Right lobe of liver (tissue), 6 donors: ENCODE measurements at regions not wholly inside any gene's neighbourhood (a gene's known extent, or its start where the extent isn't known, plus 50 kb on each side); places are given as distances from the start of the nearest gene placed in this dataset.
"Not testable (repeated sequence)": the region's sequence is repeated elsewhere in the genome, so short reads cannot be mapped to it uniquely, and the experiment has no call there.

Experiments
- ATAC-seq, 4 donors: fragments of 200-7000 bp; cut with Tn5 transposase; one replicate each; pipeline ENCODE4 v1.9.1; 2020; ENCODE audit warnings: mild to moderate bottlenecking in 4 of 4, moderate library complexity in 4 of 4
- DNase-seq, 3 donors: peaks; one replicate each; pipeline ENCODE4 v3.0.0-alpha.2; 2020
- H3K27ac ChIP-seq, 3 donors: fragments of 200-600 bp; one replicate each; pipeline ENCODE4 v1.8.0; 2022
- H3K27me3 ChIP-seq, 2 donors: fragments of 200-600 bp; one replicate each; pipeline ENCODE4 v1.8.0; 2022
- H3K36me3 ChIP-seq, 4 donors: fragments of 200-600 bp; sonication (generic) in 1 of 4; one replicate each; pipeline versions ENCODE4 v1.5.1 to v1.8.0; 2017 to 2022; ENCODE audit warnings: control low read depth in 1 of 4
- H3K4me1 ChIP-seq, 4 donors: fragments of 200-600 bp; sonication (generic) in 1 of 4; one replicate each; pipeline versions ENCODE4 v1.5.1 to v1.8.0; 2017 to 2022; ENCODE audit warnings: control low read depth in 1 of 4
- H3K4me3 ChIP-seq, 3 donors: fragments of 200-600 bp; one replicate each; pipeline ENCODE4 v1.8.0; 2022
- H3K9me3 ChIP-seq, 4 donors: fragments of 200-600 bp; sonication (generic) in 1 of 4; one replicate each; pipeline versions ENCODE4 v1.5.1 to v1.8.0; 2017 to 2022; ENCODE audit warnings: control low read depth in 1 of 4
- CTCF ChIP-seq, 4 donors: fragments of 200-600 bp in 3 of 4; fragments of 450-650 bp in 1 of 4; IDR thresholded peaks; one replicate each; pipeline versions ENCODE4 v1.5.1 to v1.8.0; 2016 to 2022; ENCODE audit warnings: antibody characterized with exemption in 4 of 4, mild to moderate bottlenecking in 2 of 4
- POLR2A ChIP-seq: fragments of 450-650 bp; IDR thresholded peaks from one replicate; pipeline ENCODE4 v1.6.1; 2017; ENCODE audit warnings: antibody characterized with exemption, mild to moderate bottlenecking
- WGBS: methylation state at CpG from one replicate; pipeline ENCODE4 v1.1.6; 2018; ENCODE audit warnings: low coverage, low lambda C conversion rate; ENCODE audit not compliant: insufficient coverage; ENCODE audit errors: missing lambda C conversion rate; 5-methylcytosine and 5-hydroxymethylcytosine counted together
- intact Hi-C, 2 donors: fragments of 100-400 bp; cut with DNase I; formaldehyde crosslinking; loops; one replicate each; pipeline versions ENCODE4 v1.11.2 to v1.14.1; 2022
- donor health status: DM: no; HTN: yes; CAD: no.
- donor health status: DM: no; HTN: no; CAD: no.
- donor health status: DM: no; HTN: no; CAD: no.
- donor health status: DM: no; HTN: yes; CAD: no.
- donor health status: DM: no; HTN: yes; CAD: no.

GRCh38 chr4:107366900-107367299, 330.8 kb upstream of the DKK2 start:
- no peak for ATAC-seq
- Histone ChIP-seq H3K4me1 (no peaks in the 10 kb centered on the region), H3K27ac (no peak overlapping the region), H3K4me3 (no peak overlapping the region), H3K36me3 (no peaks in the 10 kb centered on the region), H3K27me3 (no peaks in the 10 kb centered on the region), H3K9me3 (no peaks in the 10 kb centered on the region)
- TF ChIP-seq POLR2A (no peak), CTCF (IDR thresholded peaks at IDR 0.05) (no peak)
- no peak for DNase-seq
- intact Hi-C loops: no loop called here

GRCh38 chr4:107366016-107366735, 330.1 kb upstream of the DKK2 start:
- no peak overlapping the region for H3K27ac ChIP-seq
- no peak overlapping the region for H3K4me3 ChIP-seq
- H3K36me3 ChIP-seq: no peaks in the 10 kb centered on the region
- no peaks in the 10 kb centered on the region for H3K9me3 ChIP-seq
- 48% methylated on average over 5 of the region's 5 CpGs for WGBS
- no peaks in the 10 kb centered on the region for H3K4me1 ChIP-seq
- ATAC-seq: no peak
- no peaks in the 10 kb centered on the region for H3K27me3 ChIP-seq
- no peak for DNase-seq
- intact Hi-C loops: no loop called here
- TF ChIP-seq POLR2A (no peak), CTCF (IDR thresholded peaks at IDR 0.05) (no peak)

- ATAC-seq: no peak
- no peaks in the 10 kb centered on the region for H3K36me3 ChIP-seq
- H3K27ac ChIP-seq: no peak overlapping the region
- H3K27me3 ChIP-seq: no peaks in the 10 kb centered on the region
- TF ChIP-seq POLR2A: no peak
- no peak for TF ChIP-seq CTCF (IDR thresholded peaks at IDR 0.05)
- no peak for DNase-seq
- no peaks in the 10 kb centered on the region for H3K9me3 ChIP-seq
- H3K4me3 ChIP-seq: no peak overlapping the region
- no peaks in the 10 kb centered on the region for H3K4me1 ChIP-seq
- intact Hi-C loops: no loop called here
- WGBS: 41% methylated on average over 2 of the region's 2 CpGs
Measured at GRCh38 chr4:107363125-107363524, 327.0 kb upstream of the DKK2 start.

- DNase-seq (no peak), ATAC-seq (no peak)
- TF ChIP-seq POLR2A: no peak
- no peak for TF ChIP-seq CTCF (IDR thresholded peaks at IDR 0.05)
- Histone ChIP-seq H3K27ac (no peak overlapping the region), H3K4me3 (no peak overlapping the region), H3K9me3 (no peaks in the 10 kb centered on the region), H3K4me1 (no peaks in the 10 kb centered on the region), H3K36me3 (no peaks in the 10 kb centered on the region), H3K27me3 (no peaks in the 10 kb centered on the region)
- 79% methylated on average over 1 of the region's 1 CpG for WGBS
- intact Hi-C loops: no loop called here
Measured at GRCh38 chr4:107359208-107359607, 323.1 kb upstream of the DKK2 start.

DNA sequence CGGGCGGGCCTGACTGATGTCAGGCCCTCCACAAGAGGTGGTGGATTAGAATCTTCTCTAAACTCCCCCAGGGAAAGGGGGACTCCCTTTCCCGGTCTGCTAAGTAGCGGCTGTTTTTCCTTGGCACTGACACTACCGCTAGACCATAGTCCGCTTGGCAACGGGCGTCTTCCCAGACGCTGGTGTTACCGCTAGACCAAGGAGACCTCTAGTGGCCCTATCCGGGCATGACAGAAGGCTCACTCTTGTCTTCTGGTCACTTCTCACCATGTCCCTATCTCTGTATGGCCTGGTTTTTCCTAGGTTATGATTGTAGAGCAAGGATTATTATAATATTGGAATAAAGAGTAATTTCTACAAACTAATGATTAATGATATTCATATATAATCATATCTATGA, 318.2 kb upstream of the DKK2 start:
- intact Hi-C loops, H3K4me3 ChIP-seq, H3K27ac ChIP-seq, H3K9me3 ChIP-seq, DNase-seq, ATAC-seq, H3K36me3 ChIP-seq, H3K27me3 ChIP-seq, H3K4me1 ChIP-seq: not testable (repeated sequence)
- whole genome bisulfite sequencing: 17% methylated on average over 3 of the region's 11 CpGs
